GM19467 (cell line): ENCODE measurements at regions not wholly inside any gene's neighbourhood (a gene's known extent, or its start where the extent isn't known, plus 50 kb on each side); places are given as distances from the start of the nearest gene placed in this dataset.
"Not testable (repeated sequence)": the region's sequence is repeated elsewhere in the genome, so short reads cannot be mapped to it uniquely, and the experiment has no call there.

Experiments
- ATAC-seq: cut with Tn5 transposase; IDR thresholded peaks from one replicate; pipeline ENCODE4 v1.9.1; 2021; ENCODE audit warnings: mild to moderate bottlenecking, moderate library complexity; ENCODE audit not compliant: unreplicated experiment

DNA sequence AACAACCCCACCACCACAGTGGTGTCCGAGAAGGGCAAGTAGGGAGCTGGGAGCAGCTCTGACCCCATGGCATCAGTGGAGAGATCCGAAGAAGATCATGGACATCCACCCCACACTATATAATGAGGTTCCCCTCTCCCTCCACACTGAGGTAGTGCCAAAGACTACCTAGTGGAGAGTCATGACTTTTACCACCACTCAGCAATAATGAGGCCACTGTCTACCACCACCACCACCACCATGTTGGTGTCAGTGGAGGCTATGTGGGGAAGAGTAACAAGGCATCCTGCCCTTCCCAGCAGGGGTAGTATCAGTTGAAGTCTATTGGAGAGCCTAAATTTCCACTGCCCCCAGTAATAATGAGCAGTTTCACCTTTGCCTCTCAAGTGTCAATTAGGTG, 321.7 kb upstream of the ZC3H15 start:
- no peak for ATAC-seq

- no peak for ATAC-seq
These were observed 315.4 kb upstream of the ZC3H15 start for GRCh38 chr2:186170693-186171092.

DNA sequence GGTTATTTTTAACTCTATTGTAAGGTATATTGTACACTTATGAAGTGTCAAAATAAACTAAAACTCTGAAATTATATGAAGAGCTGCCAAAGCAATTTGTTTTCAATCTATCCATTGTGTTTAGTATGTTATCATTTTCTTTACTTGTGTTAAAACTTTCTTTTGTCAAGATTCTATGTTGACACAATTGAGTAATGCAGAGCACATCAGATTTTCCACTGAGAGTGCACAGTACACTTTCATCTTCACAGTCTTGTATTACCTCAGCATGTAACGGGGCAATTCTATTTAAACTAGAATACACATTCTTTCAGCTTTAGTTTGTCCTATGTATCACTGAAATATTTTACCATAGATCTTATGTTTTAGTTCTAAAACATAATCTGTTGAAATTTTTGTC, 304.4 kb upstream of the ZC3H15 start:
- ATAC-seq, result no peak

DNA sequence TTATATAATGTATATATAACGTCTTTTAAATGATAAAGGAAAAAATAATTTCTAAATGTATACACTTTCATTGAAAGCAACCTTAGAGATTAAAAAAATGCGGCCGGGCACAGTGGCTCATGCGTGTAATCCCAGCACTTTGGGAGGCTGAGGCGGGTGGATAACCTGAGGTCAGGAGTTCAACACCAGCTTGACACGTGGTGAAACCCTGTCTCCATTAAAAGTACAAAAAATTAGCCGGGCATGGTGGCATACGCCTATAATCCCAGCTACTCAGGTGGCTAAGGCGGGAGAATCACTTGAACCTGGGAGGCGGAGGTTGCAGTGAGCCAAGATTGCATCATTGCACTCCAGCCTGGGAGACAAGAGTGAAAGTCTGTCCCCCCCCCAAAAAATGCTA, 303.7 kb upstream of the ZC3H15 start:
- not testable (repeated sequence) for ATAC-seq

GRCh38 chr2:186183406-186183805, 302.7 kb upstream of the ZC3H15 start:
- ATAC-seq, result no peak

- no peak for ATAC-seq
These were observed 298.2 kb upstream of the ZC3H15 start for GRCh38 chr2:186187854-186188253.

- ATAC-seq, result no peak
These were observed 296.2 kb upstream of the ZC3H15 start for GRCh38 chr2:186189816-186190215.

DNA sequence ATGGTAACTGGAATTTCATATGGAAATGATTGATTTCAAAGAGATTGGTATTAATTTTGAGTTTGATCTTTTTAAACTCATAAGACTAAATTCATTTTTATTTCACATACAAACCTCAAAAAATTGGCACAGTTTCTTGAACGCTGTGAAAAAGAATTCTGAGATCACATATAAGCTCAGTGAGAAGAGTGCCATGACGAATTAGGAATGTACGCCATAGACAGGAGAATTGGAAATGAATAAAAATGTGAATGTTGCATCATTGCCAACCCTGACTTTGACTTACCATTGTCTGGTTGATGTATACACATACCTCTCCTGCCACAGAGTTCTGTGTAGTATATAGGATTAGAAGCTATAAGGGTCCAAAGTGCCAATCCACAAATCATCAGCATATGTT, 290.4 kb upstream of the ZC3H15 start:
- no peak for ATAC-seq

GRCh38 chr2:186197955-186198354, 288.1 kb upstream of the ZC3H15 start:
- no peak for ATAC-seq

GRCh38 chr2:186199029-186199428, 287.0 kb upstream of the ZC3H15 start:
- ATAC-seq, result no peak

GRCh38 chr2:186201371-186201770, 284.7 kb upstream of the ZC3H15 start:
- no peak for ATAC-seq

GRCh38 chr2:186205254-186205911, 280.7 kb upstream of the ZC3H15 start:
- ATAC-seq, result no peak

- no peak for ATAC-seq
These were observed 276.5 kb upstream of the ZC3H15 start for GRCh38 chr2:186209532-186209931.

GRCh38 chr2:186220409-186220808, 265.7 kb upstream of the ZC3H15 start:
- ATAC-seq, result no peak

GRCh38 chr2:186229265-186229664, 256.8 kb upstream of the ZC3H15 start:
- ATAC-seq, result no peak

DNA sequence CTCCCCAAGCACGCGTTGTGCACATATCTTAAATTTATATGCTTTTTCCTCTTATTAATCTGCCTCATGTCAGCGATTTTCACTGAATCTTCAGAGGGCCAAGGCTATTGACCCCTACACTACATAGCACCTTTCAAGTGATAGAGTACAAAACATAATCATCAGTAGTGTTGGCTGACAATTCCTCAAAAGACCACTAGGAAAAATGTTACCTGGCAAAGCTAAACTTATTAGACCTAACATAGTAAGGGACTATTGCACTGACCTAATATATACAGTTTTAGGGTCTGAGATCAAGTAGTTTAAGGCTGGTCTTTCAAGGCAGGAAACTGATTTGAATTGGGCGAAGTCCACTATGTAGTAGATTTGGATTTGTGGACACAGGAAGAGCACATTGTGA, 244.2 kb upstream of the ZC3H15 start:
- ATAC-seq, result no peak

- no peak for ATAC-seq
These were observed 231.3 kb upstream of the ZC3H15 start for GRCh38 chr2:186254759-186255158.

DNA sequence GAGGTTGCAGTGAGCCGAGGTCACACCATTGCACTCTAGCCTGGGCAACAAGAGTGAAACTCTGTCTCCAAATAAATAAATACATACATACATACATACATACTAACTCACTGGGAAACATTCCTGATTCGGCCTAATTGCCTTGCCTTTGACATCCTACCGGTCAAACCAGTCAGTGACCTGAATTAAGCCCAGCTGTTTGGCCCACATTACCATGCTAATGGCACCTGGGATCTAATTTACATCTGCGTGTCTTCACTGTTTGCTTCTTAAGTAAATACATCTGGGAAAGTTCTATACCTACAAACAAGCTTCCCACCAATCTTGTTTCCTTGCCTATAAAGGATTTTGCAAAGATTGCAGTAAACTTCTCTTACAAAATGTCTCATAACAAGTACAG, 230.2 kb upstream of the ZC3H15 start:
- no peak for ATAC-seq

GRCh38 chr2:186256540-186256939, 229.5 kb upstream of the ZC3H15 start:
- peak; percentile 69 for ATAC-seq

- no peak for ATAC-seq
These were observed 222.3 kb upstream of the ZC3H15 start for GRCh38 chr2:186263673-186264250.

- ATAC-seq, result no peak
These were observed 216.5 kb upstream of the ZC3H15 start for GRCh38 chr2:186269536-186269935.

GRCh38 chr2:186273953-186274352, 212.1 kb upstream of the ZC3H15 start:
- no peak for ATAC-seq
